ENCODE measurements at regions not wholly inside any gene's neighbourhood (a gene's known extent, or its start where the extent isn't known, plus 50 kb on each side); places are given as distances from the start of the nearest gene placed in this dataset.

GRCh38 chr14:89629383-89629782, 212.3 kb upstream of the FOXN3 start:
- TF ChIP-seq ZBTB33 (IDR thresholded peaks at IDR 0.05), result no peak
- TF ChIP-seq YY1 (IDR thresholded peaks at IDR 0.05; ENCODE audit: low read depth, low read length), result no peak
- no peak for TF ChIP-seq CTCF (IDR thresholded peaks at IDR 0.05 in 2 of 3, conservative IDR thresholded peaks at IDR 0.05 in 1 of 3; ENCODE audit: control insufficient read depth in 2 of 3, extremely low read depth in 1 of 3, insufficient read depth in 1 of 3, low read depth in 3 of 3, low read length in 3 of 3)
- no peak for TF ChIP-seq EZH2 (IDR thresholded peaks at IDR 0.05; ENCODE audit: borderline replicate concordance, control insufficient read depth, low read depth, low read length)
- no peak for TF ChIP-seq CHD1 (IDR thresholded peaks at IDR 0.05; ENCODE audit: low read depth, low read length)
- TF ChIP-seq NFYB (IDR thresholded peaks at IDR 0.05; ENCODE audit: insufficient read depth, low read depth, low read length), result no peak
- TF ChIP-seq RFX5 (IDR thresholded peaks at IDR 0.05; ENCODE audit: low read depth, low read length), result no peak
- TF ChIP-seq ATF7 (IDR thresholded peaks at IDR 0.05; ENCODE audit: low read depth), result no peak
- no peak for TF ChIP-seq ZBTB11 (CRISPR knock-in tag; IDR thresholded peaks at IDR 0.05)
- no peak for TF ChIP-seq SIN3A (IDR thresholded peaks at IDR 0.05; ENCODE audit: low read depth, low read length)
- TF ChIP-seq ATF3 (IDR thresholded peaks at IDR 0.05; ENCODE audit: borderline replicate concordance, extremely low read depth, low read depth, low read length), result no peak

Data from GM12878 (cell line).